Erythroblast (primary cell): ENCODE measurements at regions not wholly inside any gene's neighbourhood (a gene's known extent, or its start where the extent isn't known, plus 50 kb on each side); places are given as distances from the start of the nearest gene placed in this dataset.

Source experiments
- GATA1 ChIP-seq: IDR thresholded peaks from 2 replicates; pipeline ENCODE4 v1.6.1; 2011; ENCODE audit warnings: low read depth, mild to moderate bottlenecking, control low read depth, low read length, moderate library complexity
- POLR2A ChIP-seq: IDR thresholded peaks from 2 replicates; pipeline ENCODE4 v1.6.1; 2011; ENCODE audit warnings: mild to moderate bottlenecking, low read length

GRCh38 chr2:16105669-16106281, 165.4 kb downstream of the MYCN start:
- TF ChIP-seq POLR2A (no peak), GATA1 (no peak)
